Anterior cingulate cortex (tissue), 58 donors: ENCODE measurements at regions not wholly inside any gene's neighbourhood (a gene's known extent, or its start where the extent isn't known, plus 50 kb on each side); places are given as distances from the start of the nearest gene placed in this dataset.

ENCODE experiments used
- DNase-seq, 58 donors: peaks; one replicate each; lab custom pipeline; 2025; lab: John Stamatoyannopoulos, UW

- no peak for DNase-seq
Observed at GRCh38 chr3:106758459-106758858, 618.8 kb upstream of the CCDC54 start.

GRCh38 chr3:106759731-106760130 lies 617.5 kb upstream of the CCDC54 start:
- no peak for DNase-seq

- peak in 1 of 58 donors; percentile 29 for DNase-seq
Observed at GRCh38 chr3:106765342-106765741, 611.9 kb upstream of the CCDC54 start.

- DNase-seq = no peak
Observed at GRCh38 chr3:106768941-106769480, 608.2 kb upstream of the CCDC54 start.

- no peak for DNase-seq
Observed at GRCh38 chr3:106773795-106774194, 603.4 kb upstream of the CCDC54 start.

GRCh38 chr3:106783231-106783630 lies 594.0 kb upstream of the CCDC54 start:
- DNase-seq = no peak

GRCh38 chr3:106789276-106789675 lies 588.0 kb upstream of the CCDC54 start:
- no peak for DNase-seq

- no peak for DNase-seq
Observed at GRCh38 chr3:106792716-106793115, 584.5 kb upstream of the CCDC54 start.

- DNase-seq = no peak
Observed at GRCh38 chr3:106794442-106794841, 582.8 kb upstream of the CCDC54 start.

- no peak for DNase-seq
Observed at GRCh38 chr3:106795553-106795952, 581.7 kb upstream of the CCDC54 start.

- no peak for DNase-seq
Observed at GRCh38 chr3:106797461-106797860, 579.8 kb upstream of the CCDC54 start.

- no peak for DNase-seq
Observed at GRCh38 chr3:106805625-106806024, 571.6 kb upstream of the CCDC54 start.

- DNase-seq = no peak
Observed at GRCh38 chr3:106806964-106807363, 570.3 kb upstream of the CCDC54 start.

GRCh38 chr3:106809041-106809440 lies 568.2 kb upstream of the CCDC54 start:
- DNase-seq = no peak

- DNase-seq = no peak
Observed at GRCh38 chr3:106809623-106810299, 567.5 kb upstream of the CCDC54 start.

GRCh38 chr3:106810300-106810875 lies 566.9 kb upstream of the CCDC54 start:
- DNase-seq = no peak

GRCh38 chr3:106811376-106811775 lies 565.9 kb upstream of the CCDC54 start:
- DNase-seq = no peak

- no peak for DNase-seq
Observed at GRCh38 chr3:106813742-106814141, 563.5 kb upstream of the CCDC54 start.

- peak in 22 of 58 donors; percentile 2 to 43 (median 18) for DNase-seq
Observed at GRCh38 chr3:106814231-106814630, 563.0 kb upstream of the CCDC54 start.

GRCh38 chr3:106816838-106817237 lies 560.4 kb upstream of the CCDC54 start:
- no peak for DNase-seq

GRCh38 chr3:106817706-106818105 lies 559.5 kb upstream of the CCDC54 start:
- no peak for DNase-seq

GRCh38 chr3:106819440-106819839 lies 557.8 kb upstream of the CCDC54 start:
- peak in 1 of 58 donors; percentile 18 for DNase-seq
